GM21528 (cell line): ENCODE measurements at regions not wholly inside any gene's neighbourhood (a gene's known extent, or its start where the extent isn't known, plus 50 kb on each side); places are given as distances from the start of the nearest gene placed in this dataset.
A peak's percentile ranks its signal among the peaks of the same experiment; 100 is the strongest.

Experiments used
- ATAC-seq: cut with Tn5 transposase; IDR thresholded peaks from one replicate; pipeline ENCODE4 v1.9.1; 2021; ENCODE audit warnings: mild to moderate bottlenecking, moderate library complexity; ENCODE audit not compliant: unreplicated experiment, low FRiP score

DNA sequence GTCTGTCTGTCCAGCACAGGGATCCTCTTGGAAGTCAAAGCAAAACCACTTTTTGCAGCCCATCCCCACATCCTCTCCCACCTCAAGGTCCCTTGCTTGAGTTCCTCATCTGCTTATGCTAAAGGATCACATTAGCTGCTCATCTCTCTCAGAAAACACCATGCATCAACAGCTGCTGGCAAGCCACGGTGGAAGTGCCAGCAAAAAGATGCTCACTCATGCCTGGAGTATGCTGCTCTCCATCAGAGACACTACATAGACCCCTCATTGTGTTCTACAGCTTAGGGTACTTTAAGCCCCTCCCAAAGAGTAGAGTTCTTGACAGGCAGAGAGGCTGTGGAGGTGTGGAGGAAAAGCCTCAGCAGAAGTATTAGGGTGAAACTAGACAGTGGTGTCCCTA lies 94.6 kb upstream of the COL8A1 start:
- no peak for ATAC-seq

DNA sequence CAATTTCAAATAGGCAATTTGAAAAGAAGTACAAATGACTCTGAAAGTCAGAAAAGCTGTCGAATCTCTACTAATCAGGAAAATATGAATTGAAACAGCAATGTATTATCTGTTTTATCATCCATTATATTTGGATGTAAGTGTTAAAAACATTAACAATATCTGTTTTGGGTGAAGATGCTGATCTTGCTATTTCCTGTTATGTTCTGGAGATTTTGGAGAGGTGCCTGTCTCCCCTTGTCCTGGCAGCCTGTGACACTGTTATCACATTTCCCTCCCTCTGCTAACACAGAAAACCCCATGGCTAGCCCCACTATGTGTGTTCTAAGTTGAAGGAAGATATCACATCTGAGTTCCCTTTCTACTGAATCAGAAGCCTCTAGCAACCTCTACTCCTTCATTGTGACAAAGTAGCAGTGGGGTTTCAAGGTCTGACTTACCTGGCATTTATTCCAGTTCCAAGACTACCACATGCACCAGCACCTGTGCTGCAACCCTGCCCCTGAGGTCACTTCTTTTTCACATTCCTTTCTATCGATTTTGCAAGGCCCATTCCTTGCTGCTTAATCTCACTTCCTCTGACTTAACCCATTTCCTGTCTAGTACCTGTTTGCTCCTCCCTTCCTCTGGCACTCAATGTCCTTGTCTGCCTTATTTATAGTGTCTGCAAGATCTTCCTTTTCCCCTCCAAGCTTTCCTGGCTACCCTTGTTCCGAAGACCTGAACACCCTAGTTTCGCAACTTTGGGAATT lies 95.5 kb upstream of the COL8A1 start:
- no peak for ATAC-seq

DNA sequence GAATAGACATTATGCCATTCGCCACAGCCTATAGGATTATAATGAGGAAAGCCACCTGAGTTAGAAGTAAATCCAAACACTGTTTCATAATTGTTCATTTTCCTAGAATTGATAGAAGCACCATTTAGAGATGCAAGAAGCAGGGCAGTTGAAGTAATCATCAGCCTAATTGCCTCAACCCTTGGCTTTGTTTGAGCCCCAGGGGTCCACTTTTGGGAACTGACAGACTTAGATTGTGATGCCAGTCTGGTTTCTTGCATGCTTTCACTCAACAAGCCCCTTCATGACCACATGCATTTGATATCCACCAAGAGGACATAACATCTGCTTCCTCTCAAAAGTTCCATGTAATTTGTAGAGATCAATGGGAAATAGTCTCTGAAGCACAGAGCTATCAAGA lies 97.2 kb upstream of the COL8A1 start:
- ATAC-seq: no peak

DNA sequence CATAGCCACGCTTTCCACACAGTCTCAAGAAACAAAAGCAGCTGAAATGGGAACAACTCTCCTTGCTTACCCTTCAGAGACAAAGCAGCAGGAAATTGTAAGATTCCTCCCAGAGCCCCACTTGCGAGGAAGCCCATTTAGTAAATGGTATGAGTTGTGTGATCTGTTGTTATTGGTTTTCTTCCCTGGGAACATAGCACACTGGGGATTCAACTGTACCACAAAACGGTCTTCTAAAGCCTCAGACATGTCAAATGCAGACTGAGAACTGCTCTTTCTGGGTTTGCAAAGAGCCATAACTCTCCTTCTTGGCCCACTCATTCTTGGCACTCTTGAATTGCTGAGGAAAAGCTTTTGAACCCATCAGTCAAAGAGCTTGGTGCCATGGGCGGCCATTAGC lies 101.0 kb upstream of the COL8A1 start:
- no peak for ATAC-seq

DNA sequence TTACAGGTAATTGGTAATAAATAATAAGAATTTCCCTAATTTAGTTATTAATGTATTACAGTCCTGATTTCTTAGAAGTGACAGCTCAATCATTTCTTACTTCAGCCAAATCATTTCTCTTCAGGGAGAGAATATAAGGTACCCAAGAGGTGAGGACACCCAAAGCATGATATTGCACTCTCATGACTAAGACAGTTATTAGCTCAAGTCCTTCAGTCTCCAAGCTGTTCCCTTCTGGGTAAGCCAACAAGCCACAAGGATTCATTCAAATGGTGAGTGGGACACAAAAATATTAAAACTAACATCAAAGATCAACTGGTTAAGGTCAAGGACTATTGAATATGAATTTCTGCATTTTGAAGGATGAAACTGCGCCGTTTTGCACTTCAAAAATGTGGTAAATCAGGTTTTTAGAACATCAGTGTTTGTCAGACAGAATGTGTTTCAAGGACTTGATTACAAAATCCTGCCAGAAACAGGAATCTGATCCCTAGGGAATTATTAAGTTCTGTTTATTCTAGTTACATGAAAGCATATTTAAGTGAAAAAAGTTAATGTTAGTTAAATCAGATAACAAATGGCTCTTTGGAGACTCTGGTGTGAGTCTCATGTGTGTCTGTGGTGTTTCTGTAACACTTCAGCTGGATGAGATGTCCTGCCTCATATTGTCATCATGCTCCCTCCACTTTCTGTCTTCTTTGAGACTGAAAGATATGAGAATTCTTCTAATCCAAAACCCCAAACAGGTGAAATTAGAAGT lies 101.7 kb upstream of the COL8A1 start:
- ATAC-seq: no peak

DNA sequence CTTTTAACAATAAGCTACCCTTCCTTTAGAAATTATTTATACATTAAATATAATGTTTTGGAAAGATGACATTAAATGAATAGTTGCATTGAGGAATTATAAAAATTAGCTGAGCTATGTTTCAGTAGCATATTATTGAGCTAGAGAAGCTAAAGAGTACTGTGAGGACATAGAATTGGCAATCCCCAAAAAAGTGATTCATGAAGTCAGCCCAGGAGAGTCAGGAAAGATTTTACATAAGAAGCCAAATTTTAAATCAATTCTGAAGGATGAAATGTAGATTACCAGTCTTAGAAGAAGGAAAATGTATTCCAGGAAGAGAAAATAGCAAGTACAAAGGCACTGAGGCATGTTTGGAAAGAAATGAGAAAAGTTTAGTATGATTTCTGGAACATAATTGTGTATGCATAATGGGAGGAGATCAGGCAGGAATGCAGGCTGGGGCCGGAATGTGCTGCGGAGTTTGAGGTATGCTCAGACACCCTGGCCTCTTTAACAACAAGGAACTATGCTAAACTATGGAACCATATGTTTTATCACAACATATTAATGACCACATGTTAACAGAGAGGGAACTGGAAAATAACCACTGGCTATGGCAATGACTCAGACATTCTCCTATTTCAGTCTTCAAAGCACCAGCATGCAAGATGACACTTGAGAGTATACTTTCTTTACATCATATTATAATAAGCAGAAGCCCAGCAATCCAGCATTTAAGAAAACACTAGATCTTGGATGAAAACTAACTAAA lies 103.3 kb upstream of the COL8A1 start:
- no peak for ATAC-seq

DNA sequence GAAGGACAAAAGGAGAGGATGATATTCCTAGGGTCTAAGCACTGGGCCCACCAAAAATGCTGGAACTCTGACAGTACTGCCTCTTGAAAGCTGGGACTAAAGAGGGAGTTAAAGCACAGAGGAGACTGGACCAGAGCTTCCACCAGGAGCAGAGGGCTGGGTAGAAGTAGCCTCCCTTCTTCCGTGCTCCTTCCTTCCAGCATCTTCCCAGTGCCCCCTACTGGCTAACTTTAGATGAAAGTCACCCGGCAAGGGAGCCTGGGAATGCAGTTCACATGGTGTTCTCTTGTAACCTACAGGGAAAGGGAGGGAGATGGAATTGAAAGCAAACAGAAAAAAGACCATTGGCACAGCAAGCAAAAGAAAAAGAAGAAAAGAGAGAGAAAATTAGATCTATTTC lies 106.1 kb upstream of the COL8A1 start:
- ATAC-seq: no peak

DNA sequence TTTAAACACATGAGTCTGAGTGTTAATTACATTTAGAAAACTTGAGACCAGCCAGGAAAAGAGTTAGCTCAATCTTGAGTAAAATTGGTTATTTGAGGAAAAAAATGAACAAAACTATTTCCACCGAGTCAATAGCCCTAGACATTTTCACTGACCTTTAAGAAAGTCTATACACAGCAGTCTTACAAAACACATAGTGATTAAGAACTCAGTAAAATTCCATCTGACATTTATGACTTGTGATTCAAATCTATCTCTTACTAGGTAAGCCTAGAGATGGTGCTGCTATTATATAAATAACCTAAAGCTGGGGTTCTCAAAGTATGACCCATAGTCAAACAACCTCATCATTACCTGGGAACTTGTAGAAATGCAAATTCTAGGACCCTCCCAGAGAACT lies 109.1 kb upstream of the COL8A1 start:
- ATAC-seq: no peak

DNA sequence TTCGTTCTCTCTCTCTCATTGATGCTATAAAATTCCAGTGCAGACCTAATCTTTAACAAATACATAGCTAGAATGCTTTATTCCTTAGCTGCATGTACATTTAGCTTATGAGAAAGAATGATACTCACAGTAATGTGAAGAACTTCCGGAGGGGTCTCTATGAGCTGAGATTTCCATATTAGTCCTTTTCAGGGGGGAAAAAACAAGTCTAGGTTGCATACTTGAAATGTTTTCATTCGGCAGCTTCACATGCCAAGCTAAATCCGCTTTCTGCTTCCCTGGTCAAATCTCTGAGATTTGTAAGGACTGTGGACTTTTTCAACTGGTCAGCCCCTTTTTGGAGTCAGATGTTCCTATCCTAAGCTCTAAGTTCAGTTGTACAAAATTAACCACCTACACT lies 111.5 kb upstream of the COL8A1 start:
- ATAC-seq: no peak

DNA sequence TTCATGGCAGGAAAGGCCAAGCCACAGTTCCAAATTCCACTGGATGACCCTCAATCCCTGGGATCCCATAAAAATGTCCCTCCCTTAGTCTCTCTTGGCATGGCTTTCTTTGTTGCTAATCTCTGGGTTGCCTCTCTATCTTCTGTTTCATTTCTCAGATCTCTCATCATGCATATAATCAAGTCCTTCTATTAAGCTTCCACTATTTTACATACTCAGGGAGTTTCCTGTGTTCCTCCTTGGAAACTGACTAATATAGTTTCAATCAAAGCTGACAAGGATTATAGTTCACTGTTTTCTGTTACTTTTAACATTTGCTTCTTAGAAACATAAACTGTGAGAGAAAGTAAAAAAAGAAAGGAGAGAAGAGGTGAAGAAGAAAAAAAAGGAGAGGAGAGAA lies 113.8 kb upstream of the COL8A1 start:
- no peak for ATAC-seq

DNA sequence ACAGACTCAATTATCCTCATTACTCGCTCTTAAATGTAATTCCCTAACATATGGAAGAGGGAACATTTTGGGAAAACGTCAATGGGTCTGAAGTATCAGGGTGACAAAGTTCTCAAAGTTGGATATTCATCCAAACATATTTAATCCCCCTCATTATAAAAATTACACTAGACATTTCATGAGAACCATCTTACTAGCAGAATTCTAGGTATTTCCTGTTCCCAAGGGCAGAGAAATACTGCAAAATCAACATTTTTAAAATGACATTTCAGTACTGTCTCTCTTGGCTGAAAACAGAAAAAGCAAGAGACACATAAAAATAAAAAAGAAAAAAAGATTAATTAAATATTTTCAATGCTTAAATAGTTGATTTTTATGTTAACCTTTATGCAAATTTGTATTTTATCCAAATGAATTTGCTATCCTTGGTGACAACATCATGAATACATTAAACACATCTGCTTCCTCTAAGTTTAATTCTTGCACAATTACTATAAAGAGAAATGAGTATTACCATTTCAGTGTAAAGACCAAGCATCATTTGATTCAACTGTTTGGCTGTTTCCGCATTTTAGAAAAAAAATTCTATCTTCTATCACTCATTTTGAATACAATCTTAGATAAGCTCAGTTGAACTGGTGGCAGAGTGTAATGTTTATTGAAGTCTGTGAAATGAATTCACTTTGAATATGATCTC lies 114.8 kb upstream of the COL8A1 start:
- no peak for ATAC-seq

DNA sequence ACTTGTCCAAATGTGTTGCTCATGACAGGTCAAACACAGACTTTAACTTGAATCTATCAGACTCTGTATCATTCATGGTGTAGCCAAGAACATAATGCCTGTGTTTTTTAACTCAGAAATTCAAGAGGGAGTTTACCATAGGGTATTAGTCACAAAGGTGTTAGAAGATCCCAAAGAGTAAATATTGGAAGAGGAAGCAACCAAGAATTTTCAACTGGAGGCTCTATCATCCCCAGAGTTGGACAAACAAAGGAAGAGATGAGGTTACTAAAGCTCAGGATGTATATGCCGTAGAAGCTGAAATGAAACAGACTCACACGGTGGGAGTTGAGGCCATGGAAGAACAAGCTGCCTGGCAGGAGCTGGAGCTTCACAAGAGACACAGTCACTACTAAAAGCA lies 116.2 kb upstream of the COL8A1 start:
- no peak for ATAC-seq

DNA sequence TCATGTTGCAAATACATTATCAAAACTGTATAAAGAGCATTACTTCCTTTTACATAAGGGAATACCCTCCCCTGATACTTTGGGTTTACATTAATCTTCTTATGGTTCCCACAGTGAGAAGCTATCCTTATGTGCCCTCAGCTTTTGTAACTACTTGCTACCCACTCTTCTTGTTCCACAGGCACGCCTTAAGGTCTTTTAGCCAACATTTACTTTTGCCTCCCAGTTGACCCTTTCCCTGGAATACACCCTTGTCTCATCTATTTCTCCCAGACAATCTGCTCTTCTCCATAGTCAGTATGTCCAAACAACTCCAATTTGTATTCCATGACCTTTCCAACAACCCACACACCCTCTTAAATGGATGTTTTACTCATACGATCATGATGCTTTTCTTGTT lies 116.8 kb upstream of the COL8A1 start:
- no peak for ATAC-seq

DNA sequence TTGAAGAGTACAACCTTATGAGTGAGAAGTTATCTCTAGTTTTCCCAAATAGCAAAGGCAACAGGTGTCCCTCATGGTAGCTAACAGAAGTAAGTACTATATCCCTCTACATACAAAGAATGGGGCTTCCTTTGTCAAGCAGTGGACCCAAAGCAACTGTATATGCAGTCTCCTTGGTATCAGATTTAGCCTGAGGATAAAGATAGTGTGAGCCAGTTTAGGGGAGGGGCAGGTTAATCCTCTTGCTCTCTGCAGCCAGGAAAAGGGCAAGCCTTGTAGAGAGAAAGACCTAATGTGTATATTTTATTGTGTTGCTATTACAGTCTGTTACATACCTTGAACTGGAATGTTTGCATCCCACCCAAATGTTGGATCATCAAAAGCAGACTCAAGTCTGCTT lies 117.9 kb upstream of the COL8A1 start:
- no peak for ATAC-seq

DNA sequence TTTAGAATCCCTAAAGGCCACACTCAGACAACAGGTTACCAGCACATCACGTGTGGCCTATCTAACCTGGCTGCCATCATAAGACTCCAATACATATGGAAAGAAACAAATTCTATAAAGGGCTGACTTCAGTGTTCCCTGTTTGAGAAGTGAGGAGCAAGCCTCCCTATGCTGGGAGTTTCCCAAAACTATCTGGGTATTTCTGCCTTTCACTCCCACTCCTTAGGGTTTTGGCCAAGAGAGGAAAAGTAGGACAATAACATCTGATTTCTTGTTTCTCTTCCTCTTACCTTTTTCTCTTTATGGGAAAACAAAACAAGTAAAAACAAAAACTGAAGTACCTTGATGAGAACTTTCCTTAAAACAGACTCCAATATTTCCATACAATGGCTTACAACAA lies 121.5 kb upstream of the COL8A1 start:
- no peak for ATAC-seq

DNA sequence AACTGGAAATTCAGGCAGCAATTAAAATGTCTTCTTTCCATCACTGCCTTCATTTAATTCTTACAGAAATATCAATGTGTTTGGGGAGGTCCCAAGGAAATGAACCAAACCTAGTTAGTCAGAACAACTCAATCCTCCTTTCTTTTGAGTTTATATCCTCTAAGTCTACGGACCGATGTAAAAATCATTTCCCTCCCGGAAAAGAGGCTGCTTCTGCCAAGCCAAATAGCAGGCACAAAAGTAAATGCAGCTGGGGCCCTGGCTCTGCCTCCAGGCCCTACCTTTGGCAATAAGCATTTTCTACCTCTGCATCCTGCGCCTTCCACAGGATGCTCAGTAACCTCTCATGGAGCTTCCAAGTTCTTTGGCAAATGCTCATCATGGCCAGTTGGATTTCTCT lies 122.5 kb upstream of the COL8A1 start:
- ATAC-seq: no peak

DNA sequence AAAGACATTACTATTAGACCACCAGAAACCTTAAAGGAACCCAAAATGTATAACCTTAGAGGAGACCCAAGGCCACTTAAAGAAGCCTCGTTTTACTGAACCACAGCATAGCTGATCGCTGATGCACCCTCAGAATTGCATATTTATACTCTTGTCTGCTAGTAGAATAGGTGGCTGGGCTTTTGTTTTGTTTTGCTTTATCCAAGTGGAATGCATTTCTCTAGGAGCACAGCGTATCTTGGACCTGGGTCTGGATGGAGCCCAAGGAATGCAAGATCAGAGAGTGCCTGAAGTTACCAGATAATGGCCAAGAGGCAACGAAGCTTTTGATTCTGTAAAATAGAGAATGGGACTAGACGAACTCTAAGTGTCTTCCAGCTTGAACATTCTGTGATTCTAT lies 129.2 kb upstream of the COL8A1 start:
- ATAC-seq: no peak

DNA sequence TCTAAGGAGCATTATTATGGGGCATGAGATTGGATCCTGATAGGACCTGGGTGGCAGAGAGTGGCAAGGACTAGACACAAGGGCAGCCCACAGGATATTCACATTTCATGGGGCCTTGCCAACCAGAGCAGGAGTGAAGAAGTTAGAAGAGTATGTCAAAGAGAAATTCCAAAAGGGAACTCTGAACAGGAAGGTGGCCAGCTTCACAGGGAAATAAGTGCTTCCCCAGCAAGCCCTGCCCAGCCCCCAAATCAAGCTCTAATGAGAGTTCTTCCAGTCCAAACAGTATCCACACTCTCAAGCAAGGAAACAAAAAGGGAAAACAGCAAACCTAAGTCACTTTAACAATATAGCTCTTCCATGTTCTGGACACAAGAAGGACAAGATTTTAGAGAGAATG lies 130.2 kb upstream of the COL8A1 start:
- ATAC-seq: no peak

DNA sequence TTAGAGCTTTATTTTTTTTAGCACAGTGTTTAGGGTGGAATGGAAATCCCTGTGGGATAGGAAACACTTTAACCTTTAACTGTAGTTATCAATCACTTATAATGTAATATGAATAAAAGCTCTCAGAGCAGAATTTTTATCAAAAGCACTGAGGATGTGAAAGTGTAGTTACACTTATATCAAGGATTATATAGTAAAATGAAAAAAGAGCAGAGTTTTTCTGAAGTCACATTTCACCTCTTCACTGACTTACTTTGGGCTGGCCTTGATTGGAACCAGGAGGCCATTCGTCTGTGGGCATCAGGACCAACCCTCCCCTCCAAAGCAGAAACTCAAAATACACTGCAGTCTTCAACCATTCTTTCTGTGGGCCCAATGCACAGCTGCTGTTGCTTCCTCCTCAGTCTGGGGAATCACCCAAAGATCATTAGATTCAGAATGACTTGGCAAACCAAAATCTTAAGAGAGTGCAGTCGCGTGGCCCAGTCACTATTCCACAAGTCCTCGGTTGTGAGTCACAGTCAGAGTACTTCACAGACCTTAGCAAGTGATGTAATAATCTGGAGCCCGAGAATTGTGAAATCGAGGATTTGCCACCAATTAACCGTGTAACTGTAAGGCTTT lies 132.6 kb upstream of the COL8A1 start:
- peak; percentile 99 for ATAC-seq

DNA sequence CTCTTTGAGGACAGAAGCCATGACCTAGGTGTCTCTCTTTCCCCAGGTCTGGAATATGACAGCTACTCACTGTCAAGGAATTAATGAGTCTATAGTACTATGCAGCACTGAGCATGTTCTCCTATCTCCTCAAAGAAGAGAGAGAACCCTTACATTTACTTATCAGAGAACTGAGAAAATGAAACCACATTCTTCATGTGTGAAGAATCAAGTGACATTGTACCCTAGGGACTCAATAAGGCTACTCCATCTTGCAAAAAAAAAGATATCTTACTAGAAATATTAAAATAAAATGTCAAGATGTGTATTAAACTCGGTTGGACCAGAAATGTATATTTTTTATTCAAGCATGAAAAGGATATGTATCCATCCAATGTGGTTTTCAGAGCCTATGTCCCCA lies 133.2 kb upstream of the COL8A1 start:
- no peak for ATAC-seq

DNA sequence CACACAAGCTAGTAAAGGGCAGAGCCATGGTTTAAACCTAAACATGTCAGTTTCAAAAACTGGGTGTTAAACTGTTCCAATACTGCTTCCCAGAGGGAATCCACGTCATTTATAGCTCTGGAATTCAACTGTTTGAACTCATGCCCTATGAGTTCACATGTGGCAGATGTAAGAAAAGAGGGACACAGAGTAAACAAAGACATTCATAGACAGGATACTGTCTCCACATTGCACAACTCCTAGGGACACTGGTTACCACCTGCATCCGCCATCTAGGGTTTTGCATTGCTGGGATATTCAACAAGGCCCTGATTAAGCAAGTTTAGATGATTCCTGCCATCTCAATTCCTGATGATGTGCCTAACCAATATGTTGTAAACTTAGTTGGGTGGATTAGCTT lies 134.1 kb upstream of the COL8A1 start:
- no peak for ATAC-seq
